ENCODE measurements at regions not wholly inside any gene's neighbourhood (a gene's known extent, or its start where the extent isn't known, plus 50 kb on each side); places are given as distances from the start of the nearest gene placed in this dataset.

GRCh38 chr3:59128685-59129084 is 78.9 kb upstream of the CFAP20DC start:
- TF ChIP-seq CTCF (IDR thresholded peaks at IDR 0.05) (no peak), POLR2A (IDR thresholded peaks at IDR 0.05; ENCODE audit: low read length) (no peak), REST (IDR thresholded peaks at IDR 0.05) (no peak), GATA3 (IDR thresholded peaks at IDR 0.05; ENCODE audit: borderline replicate concordance) (no peak)
